ENCODE measurements at regions not wholly inside any gene's neighbourhood (a gene's known extent, or its start where the extent isn't known, plus 50 kb on each side); places are given as distances from the start of the nearest gene placed in this dataset.

DNA sequence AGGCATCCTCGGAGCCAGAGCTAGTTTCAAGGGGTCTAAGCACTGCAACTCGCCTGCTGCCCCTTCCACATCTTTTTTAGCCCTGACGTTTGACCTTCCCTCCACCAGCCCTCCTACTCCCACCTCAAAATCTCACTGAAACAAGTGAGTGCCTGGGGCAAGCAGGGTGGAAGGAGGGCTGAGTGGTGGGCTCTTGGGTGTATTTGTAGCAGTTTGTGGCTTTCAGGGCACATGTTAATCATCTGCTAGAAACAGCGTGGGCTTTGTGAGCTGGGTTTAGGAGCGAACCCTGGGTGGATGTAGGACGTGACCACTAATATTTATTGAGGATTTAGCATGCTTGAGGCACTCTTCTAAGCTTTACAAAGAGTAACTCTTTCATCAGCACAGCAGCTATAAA lies 390.3 kb downstream of the GRIN2B start:
- TF ChIP-seq, protein P1, sequence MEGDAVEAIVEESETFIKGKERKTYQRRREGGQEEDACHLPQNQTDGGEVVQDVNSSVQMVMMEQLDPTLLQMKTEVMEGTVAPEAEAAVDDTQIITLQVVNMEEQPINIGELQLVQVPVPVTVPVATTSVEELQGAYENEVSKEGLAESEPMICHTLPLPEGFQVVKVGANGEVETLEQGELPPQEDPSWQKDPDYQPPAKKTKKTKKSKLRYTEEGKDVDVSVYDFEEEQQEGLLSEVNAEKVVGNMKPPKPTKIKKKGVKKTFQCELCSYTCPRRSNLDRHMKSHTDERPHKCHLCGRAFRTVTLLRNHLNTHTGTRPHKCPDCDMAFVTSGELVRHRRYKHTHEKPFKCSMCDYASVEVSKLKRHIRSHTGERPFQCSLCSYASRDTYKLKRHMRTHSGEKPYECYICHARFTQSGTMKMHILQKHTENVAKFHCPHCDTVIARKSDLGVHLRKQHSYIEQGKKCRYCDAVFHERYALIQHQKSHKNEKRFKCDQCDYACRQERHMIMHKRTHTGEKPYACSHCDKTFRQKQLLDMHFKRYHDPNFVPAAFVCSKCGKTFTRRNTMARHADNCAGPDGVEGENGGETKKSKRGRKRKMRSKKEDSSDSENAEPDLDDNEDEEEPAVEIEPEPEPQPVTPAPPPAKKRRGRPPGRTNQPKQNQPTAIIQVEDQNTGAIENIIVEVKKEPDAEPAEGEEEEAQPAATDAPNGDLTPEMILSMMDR (conservative IDR thresholded peaks at IDR 0.05; ENCODE audit: low read length) = no peak
- no peak for TF ChIP-seq EZH2phosphoT487 (IDR thresholded peaks at IDR 0.05; ENCODE audit: borderline replicate concordance, low read depth, low read length)
